Stimulated activated CD4-positive, alpha-beta T cell treated with anti-CD3 and anti-CD28 coated beads, Interleukin-4, amount 100 ng/mL, for 4 hours (primary cell): ENCODE measurements at regions not wholly inside any gene's neighbourhood (a gene's known extent, or its start where the extent isn't known, plus 50 kb on each side); places are given as distances from the start of the nearest gene placed in this dataset.

ENCODE experiments used
- DNase-seq, 2 experiments: peaks; one replicate each; pipeline ENCODE4 v3.0.0-alpha.2; 2020

DNA sequence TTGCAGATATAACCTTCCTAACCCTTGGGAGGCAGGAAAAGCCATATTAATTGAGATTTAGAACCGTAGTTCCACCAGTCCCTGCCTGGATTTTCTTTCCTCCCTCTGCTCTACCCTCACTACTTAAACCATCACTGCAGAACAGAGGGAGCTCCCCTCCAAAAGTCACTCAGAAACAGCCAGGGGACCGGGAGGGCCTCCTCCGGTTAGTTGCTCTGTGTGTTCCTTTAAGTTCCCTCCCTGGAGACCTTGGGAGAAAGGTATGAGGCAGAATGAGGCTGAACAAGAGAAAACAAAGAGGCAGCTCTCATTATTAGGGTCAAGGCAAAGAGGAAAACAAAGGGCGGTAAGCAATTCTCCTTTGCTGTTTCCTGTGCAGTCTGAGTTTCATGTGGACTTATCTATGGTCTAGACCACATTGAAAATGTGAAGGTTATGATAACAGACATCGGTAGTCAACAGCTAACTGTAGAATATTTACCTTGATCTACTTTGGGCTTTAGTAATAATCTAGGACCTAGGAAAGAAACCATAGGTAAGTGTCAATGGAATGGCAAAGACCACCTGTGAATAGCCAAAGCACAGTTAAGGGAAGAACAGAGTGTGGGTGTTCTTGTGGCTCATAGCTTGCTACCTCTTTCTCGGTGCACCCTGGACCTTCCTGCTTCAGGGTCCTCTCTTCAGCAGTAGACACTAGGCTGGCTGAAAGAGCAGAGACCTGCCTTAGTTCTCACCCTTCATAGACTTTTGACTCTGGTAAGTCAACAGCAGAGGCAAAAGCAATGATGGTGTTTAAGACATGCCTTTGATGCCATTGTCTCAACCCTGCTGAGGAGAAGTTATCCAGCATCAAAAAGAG is 250.9 kb upstream of the CITED2 start:
- no peak for DNase-seq

DNA sequence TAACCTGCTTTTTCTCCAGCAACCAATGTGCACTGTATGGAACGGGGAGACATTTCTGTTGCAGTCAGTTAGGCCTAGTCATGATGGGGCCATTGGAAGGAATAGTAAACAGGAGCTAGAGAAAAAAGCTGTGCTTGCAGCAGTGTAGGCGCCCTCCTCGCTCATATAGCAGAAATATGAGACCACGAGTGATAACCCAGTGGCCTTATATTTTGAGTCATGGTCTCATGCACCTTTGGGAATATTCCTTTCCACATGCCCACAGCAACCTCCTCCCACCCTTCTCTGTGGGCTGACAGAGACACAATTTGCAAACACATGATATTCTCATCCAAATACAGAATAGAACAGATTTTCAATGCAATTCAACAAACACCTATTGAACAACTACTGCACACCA is 248.9 kb upstream of the CITED2 start:
- DNase-seq: no peak

- no peak for DNase-seq
Measured at GRCh38 chr6:139613496-139613895, 239.0 kb upstream of the CITED2 start.

DNA sequence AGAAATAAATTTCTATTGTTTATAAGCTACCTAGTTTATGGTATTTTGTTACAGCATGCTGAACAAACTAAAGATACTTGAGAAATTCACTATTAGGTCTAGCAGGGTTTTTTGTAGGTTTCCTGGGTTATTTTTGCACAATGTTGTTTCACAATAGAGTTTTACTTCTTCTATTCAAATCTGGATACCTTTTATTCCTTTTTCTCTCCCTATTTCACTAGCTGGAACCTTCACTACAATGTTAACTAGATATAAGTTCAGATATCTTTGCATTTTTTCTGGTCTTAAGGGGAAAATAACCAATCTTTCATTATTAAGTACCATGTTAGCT is 237.7 kb upstream of the CITED2 start:
- DNase-seq: no peak

- DNase-seq: no peak
Measured at GRCh38 chr6:139611327-139612134, 237.1 kb upstream of the CITED2 start.

GRCh38 chr6:139608466-139609261 is 234.2 kb upstream of the CITED2 start:
- no peak for DNase-seq

DNA sequence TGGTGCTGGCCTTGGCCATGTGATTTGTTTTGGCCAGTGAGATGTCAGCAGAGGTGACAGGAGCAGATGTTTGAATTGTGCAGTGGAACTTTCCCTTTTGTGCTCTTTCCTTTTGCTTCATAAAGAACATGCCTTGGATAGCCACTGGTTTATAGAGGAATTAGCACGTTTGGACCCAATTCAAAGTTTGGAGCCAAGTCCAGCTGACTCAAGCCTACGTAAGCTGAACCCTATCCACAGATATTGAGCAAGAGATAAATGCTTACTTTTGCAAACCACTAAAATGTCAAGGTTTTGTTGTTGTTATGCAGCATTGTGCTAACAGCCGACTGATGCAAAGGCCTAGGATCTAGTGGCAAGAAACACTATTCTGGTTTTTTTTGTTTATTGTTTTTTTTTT is 230.9 kb upstream of the CITED2 start:
- DNase-seq: no peak

DNA sequence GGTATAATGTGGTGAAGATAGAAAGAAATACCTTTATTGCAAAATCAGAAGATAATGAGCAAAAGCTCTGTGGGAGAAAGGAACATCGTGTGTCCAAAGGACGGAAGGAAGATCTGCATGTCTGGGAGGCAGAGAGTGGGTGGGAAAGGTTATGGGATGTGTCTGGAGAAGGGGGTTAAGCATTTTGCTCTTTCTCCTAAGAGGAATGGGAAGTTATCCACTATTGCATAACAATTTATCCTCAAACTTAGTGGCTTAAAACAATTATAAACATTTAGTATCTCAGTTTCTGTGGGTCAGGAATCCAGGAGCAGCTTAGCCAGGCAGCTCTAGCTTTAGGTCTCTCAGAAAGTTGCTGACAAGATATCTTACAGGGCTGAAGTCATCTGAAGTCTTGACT is 229.1 kb upstream of the CITED2 start:
- no peak for DNase-seq

DNA sequence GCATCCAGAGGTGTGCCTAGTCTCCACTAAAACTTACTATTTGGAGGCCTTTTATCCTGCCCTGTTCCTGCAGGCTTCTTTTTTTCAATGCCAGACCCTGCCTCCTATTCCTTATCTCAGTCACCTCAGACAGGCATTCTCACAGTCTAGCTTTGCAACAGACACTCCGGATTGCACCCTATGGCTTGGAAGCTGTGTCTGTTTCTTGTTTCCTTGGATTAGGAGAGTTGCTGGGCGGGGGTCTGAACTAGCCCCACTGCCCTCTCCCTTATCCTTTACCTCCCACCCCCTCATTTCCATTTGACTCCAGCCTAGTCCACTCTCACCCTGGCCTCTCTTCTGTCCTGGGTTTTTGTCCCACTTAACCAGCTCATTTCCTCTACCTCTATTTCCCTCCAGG is 228.1 kb upstream of the CITED2 start:
- DNase-seq: no peak

DNA sequence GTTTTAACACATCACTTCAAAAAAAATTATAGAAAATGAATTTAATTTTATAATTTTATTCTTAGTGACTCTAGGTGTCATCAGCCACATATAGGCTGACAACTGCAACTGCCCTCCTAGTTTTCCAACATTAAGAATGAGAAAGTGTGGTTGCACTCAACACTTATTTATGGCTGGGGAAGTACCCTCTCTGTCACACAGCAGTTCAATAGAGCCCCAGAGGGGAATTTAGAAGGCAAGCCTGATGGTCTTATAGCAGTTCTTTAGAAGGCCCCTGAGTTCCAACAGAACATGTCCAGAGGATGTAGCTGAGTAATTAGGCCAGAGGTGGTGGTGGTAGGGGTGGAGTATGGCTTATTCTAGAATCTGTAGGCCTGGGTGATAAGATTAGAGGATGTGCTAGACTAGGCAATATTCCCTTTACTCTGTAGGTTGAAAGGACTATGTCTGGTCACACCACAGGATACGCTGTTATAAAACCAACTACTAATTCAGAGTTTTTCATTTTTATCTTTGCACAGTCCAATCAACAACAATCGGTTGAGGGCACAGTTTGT is 226.5 kb upstream of the CITED2 start:
- no peak for DNase-seq

- DNase-seq: no peak
Measured at GRCh38 chr6:139600343-139600742, 225.9 kb upstream of the CITED2 start.

DNA sequence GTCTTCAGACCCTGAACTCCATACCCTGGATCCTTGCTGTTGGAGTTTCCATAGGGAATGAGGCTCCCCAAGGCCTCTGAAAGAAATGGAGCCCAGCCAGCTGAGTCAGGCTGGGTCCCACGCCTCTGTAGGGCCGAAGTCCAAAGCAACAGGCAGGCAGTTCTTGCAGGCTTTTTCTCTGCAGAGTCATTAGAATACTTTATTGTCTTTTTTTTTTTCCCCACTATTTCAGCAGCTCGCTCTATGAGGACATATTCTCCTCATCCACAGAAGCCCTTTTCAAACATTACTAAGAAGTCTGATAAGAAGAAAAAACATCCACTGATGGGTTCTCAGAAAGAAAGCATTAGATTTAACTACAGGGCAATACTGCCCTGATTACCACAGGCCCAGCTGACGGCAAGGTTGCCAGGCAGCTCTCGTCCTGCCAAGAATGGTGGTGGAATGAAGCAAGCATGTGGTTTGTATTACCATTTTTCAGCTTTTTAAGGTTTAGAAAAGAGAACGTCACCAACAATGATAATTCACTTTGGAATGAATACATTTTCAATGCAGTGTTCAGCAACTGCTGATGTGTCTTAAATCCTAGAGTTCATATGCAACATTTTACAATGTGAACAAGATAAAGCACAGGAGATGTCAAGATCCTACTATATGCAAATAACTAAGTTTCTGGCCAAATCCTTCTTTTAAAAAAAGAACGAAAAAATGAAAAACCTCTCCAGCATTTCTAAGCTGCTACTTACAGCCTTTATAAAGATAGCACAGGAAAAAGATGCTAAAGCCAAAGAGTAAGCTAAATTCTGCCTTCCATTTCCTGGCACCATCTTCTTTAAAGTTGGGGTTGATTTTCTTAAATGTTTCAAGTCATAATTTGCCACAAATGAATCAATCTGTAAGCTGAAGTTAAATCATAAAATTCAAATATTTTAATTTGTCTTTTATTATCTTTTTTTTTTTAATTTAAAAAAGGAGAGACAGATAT is 223.6 kb upstream of the CITED2 start:
- DNase-seq: no peak

- DNase-seq: no peak
Measured at GRCh38 chr6:139597087-139597763, 222.8 kb upstream of the CITED2 start.

GRCh38 chr6:139595183-139595582 is 220.7 kb upstream of the CITED2 start:
- no peak for DNase-seq

DNA sequence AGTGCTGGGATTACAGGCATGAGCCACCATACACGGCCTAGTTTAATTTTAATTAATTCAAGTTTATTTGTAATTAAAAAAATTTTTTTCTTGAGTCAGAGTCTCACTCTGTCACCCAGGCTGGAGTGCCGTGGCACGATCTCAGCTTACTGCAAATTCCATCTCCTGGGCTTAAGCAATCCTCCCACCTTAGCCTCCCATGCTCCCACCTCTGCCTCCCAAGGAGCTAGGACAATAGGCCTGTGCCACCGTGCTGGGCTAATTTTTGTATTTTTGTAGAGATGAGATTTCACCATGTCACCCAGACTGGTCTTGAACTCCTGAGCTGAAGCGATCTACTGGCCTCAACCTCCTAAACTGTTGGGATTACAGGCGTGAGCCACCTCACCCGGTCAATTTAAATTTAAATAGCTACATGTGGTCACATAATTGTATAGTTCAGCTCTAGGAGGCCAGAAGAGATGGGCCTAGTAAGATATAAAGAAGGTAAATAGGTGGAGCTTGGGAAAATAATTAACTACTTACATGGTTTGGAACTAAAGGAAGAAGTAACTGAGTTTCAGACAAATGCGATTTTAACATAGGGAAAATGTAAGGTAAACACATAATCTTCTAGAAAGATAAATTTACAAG is 220.0 kb upstream of the CITED2 start:
- no peak for DNase-seq

GRCh38 chr6:139593081-139593480 is 218.6 kb upstream of the CITED2 start:
- no peak for DNase-seq

- DNase-seq: no peak
Measured at GRCh38 chr6:139592011-139592410, 217.6 kb upstream of the CITED2 start.

- DNase-seq: no peak
Measured at GRCh38 chr6:139591075-139591865, 216.8 kb upstream of the CITED2 start.

- DNase-seq: no peak
Measured at GRCh38 chr6:139590206-139590605, 215.8 kb upstream of the CITED2 start.
